Sciatic nerve (tissue), 2 donors: ENCODE measurements at regions not wholly inside any gene's neighbourhood (a gene's known extent, or its start where the extent isn't known, plus 50 kb on each side); places are given as distances from the start of the nearest gene placed in this dataset.
"Not testable (repeated sequence)": the region's sequence is repeated elsewhere in the genome, so short reads cannot be mapped to it uniquely, and the experiment has no call there.

ENCODE experiments used
- ATAC-seq: fragments of 200-7000 bp; cut with Tn5 transposase; one replicate; pipeline ENCODE4 v1.9.1; 2020; ENCODE audit warnings: mild to moderate bottlenecking, moderate library complexity
- DNase-seq: peaks from one replicate; pipeline ENCODE4 v3.0.0-alpha.2; 2020; ENCODE audit warnings: low spot score
- intact Hi-C: fragments of 100-400 bp; cut with DNase I; formaldehyde crosslinking; loops from one replicate; pipeline ENCODE4 v1.14.2; 2022
- donor health status: DM: no; HTN: no; CAD: no.
- donor health status: DM: no; HTN: no; CAD: no.

GRCh38 chr1:72438270-72438669, 155.9 kb upstream of the NEGR1 start:
- ATAC-seq (no peak), DNase-seq (no peak)
- intact Hi-C loops = no loop called here

- ATAC-seq (no peak), DNase-seq (no peak)
- intact Hi-C loops = no loop called here
Observed at GRCh38 chr1:72435025-72435424, 152.7 kb upstream of the NEGR1 start.

- no peak for ATAC-seq
- no peak for DNase-seq
- intact Hi-C loops = no loop called here
Observed at GRCh38 chr1:72434070-72434469, 151.7 kb upstream of the NEGR1 start.

- DNase-seq (no peak), ATAC-seq (no peak)
- intact Hi-C loops = no loop called here
Observed at GRCh38 chr1:72433591-72433990, 151.3 kb upstream of the NEGR1 start.

GRCh38 chr1:72432645-72433267, 150.4 kb upstream of the NEGR1 start:
- intact Hi-C loops = no loop called here
- ATAC-seq (no peak), DNase-seq (no peak)

GRCh38 chr1:72431810-72432209, 149.5 kb upstream of the NEGR1 start:
- no peak for DNase-seq
- intact Hi-C loops = no loop called here
- ATAC-seq = no peak

- ATAC-seq, intact Hi-C loops, DNase-seq: not testable (repeated sequence)
Observed at GRCh38 chr1:72428276-72428675, 145.9 kb upstream of the NEGR1 start.

GRCh38 chr1:72419229-72419628, 136.9 kb upstream of the NEGR1 start:
- no peak for DNase-seq
- ATAC-seq = no peak
- intact Hi-C loops = no loop called here

GRCh38 chr1:72412286-72412685, 129.9 kb upstream of the NEGR1 start:
- no peak for DNase-seq
- intact Hi-C loops = no loop called here
- ATAC-seq = no peak

GRCh38 chr1:72399807-72400206, 117.5 kb upstream of the NEGR1 start:
- intact Hi-C loops = no loop called here
- ATAC-seq (no peak), DNase-seq (no peak)

- no peak for ATAC-seq
- DNase-seq = no peak
- intact Hi-C loops = no loop called here
Observed at GRCh38 chr1:72397786-72398185, 115.4 kb upstream of the NEGR1 start.

- no peak for DNase-seq
- intact Hi-C loops = no loop called here
- ATAC-seq = no peak
Observed at GRCh38 chr1:72394457-72394856, 112.1 kb upstream of the NEGR1 start.

GRCh38 chr1:72379072-72379471, 96.7 kb upstream of the NEGR1 start:
- ATAC-seq = no peak
- no peak for DNase-seq
- intact Hi-C loops = no loop called here

GRCh38 chr1:72375226-72375625, 92.9 kb upstream of the NEGR1 start:
- no peak for DNase-seq
- no peak for ATAC-seq
- intact Hi-C loops = no loop called here

GRCh38 chr1:72371259-72372035, 89.1 kb upstream of the NEGR1 start:
- intact Hi-C loops = no loop called here
- ATAC-seq (no peak), DNase-seq (no peak)

GRCh38 chr1:72370836-72371235, 88.5 kb upstream of the NEGR1 start:
- DNase-seq, ATAC-seq, intact Hi-C loops: not testable (repeated sequence)

- no peak for ATAC-seq
- intact Hi-C loops = no loop called here
- DNase-seq = no peak
Observed at GRCh38 chr1:72369069-72369757, 86.9 kb upstream of the NEGR1 start.

- ATAC-seq (no peak), DNase-seq (no peak)
- intact Hi-C loops = no loop called here
Observed at GRCh38 chr1:72366466-72366865, 84.1 kb upstream of the NEGR1 start.

GRCh38 chr1:72365693-72366092, 83.4 kb upstream of the NEGR1 start:
- intact Hi-C loops = no loop called here
- DNase-seq (no peak), ATAC-seq (no peak)

GRCh38 chr1:72362538-72362937, 80.2 kb upstream of the NEGR1 start:
- no peak for DNase-seq
- intact Hi-C loops = no loop called here

More at GRCh38 chr1:72362538-72362937, 80.2 kb upstream of the NEGR1 start:
- ATAC-seq = no peak
